ENCODE measurements at regions not wholly inside any gene's neighbourhood (a gene's known extent, or its start where the extent isn't known, plus 50 kb on each side); places are given as distances from the start of the nearest gene placed in this dataset.

DNA sequence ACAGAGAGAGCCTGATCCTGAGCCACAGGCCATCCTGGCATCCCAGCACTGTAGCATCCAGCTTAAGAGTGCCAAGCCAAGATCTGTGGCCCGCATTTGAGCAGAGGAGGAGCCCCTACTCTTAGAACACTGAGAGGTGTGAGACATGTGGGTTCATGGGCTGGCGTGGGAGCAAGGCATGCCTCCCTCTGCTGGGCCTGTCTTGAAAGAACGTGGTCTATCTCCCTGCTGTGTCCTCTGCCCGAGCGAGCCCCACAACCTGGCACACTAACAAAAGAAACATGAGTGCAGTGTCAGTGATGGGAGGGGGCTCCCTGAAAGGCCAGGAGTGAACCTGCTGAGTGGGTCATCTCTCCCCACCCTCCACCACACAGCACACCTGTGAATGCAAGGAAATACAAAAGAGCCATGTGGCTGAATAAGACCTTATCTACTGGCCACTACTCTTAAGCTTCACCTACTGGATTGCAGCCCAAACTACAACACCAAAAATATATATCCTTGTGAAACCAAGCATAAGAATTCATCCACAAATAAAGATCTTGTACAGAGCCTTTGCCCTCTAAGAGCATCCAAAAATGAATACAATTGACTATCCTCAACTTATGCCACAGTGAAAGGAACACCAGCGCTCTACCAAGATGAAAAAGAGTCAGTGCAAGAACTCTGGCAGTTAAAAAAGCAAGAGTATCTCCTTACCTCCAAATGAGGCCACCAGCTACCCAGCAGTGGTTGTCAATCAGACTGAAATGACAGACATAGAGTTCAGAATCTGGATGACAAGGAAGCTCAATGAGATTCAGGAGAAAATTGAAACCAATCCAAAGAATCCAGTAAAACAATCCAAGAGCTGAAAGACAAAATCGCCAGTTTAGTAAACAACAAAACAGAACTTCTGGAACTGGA is 259.4 kb upstream of the DAB1 start:
- Histone ChIP-seq H3K4me1 (ENCODE audit: control insufficient read depth in 1 of 2, insufficient read depth in 2 of 2, low read length in 2 of 2) (no peaks in the 10 kb centered on the region), H3K36me3 (ENCODE audit: control insufficient read depth in 1 of 2, insufficient read depth in 2 of 2, low read length in 2 of 2) (no peaks in the 10 kb centered on the region), H3K4me3 (replicated peaks in 1 of 2; ENCODE audit: low read depth in 1 of 2, low read length in 2 of 2) (no peak overlapping the region), H3K9ac (ENCODE audit: low read length) (no peak overlapping the region), H3K27me3 (ENCODE audit: insufficient read depth, low read length) (no peaks in the 10 kb centered on the region), H4K20me1 (ENCODE audit: insufficient read depth) (no peaks in the 10 kb centered on the region), H3K9me3 (ENCODE audit: control insufficient read depth in 1 of 2, insufficient read depth in 1 of 2, low read depth in 1 of 2, low read length in 2 of 2) (no peaks in the 10 kb centered on the region; a peak in 1 of 4 replicates), H3K79me2 (ENCODE audit: insufficient read depth, low read length) (no peaks in the 10 kb centered on the region), H3K4me2 (ENCODE audit: low read length) (no peak overlapping the region), H2AFZ (ENCODE audit: low read depth, low read length, poor library complexity, severe bottlenecking) (no peak overlapping the region), H3K27ac (ENCODE audit: low read depth, low read length) (no peak overlapping the region), H3K9me2 (ENCODE audit: insufficient read depth) (no peaks in the 10 kb centered on the region)
- ChIA-PET RAD21 (ENCODE audit: low non-redundant PET in 1 of 2, low total read pairs in 2 of 2, uncharacterized antibody in 2 of 2, unreplicated experiment in 2 of 2) (no interaction called here), CTCF (no interaction called here), POLR2A (no interaction called here)
- no TSS peak for BruUV-seq (replicated peaks)
- DNase-seq (ENCODE audit: low read depth, low spot score) = no peak
- TF ChIP-seq CBX3 (IDR thresholded peaks at IDR 0.05; ENCODE audit: low read depth) = no peak
- no peak for TF ChIP-seq YY1 (IDR thresholded peaks at IDR 0.05; ENCODE audit: extremely low read depth, insufficient replicate concordance, low read depth, low read length)
- no peak for TF ChIP-seq TCF7L2 (IDR thresholded peaks at IDR 0.05; ENCODE audit: borderline replicate concordance, extremely low read depth, insufficient read depth, insufficient read length)
- TF ChIP-seq JUND (IDR thresholded peaks at IDR 0.05) = no peak
- TF ChIP-seq, protein P1, sequence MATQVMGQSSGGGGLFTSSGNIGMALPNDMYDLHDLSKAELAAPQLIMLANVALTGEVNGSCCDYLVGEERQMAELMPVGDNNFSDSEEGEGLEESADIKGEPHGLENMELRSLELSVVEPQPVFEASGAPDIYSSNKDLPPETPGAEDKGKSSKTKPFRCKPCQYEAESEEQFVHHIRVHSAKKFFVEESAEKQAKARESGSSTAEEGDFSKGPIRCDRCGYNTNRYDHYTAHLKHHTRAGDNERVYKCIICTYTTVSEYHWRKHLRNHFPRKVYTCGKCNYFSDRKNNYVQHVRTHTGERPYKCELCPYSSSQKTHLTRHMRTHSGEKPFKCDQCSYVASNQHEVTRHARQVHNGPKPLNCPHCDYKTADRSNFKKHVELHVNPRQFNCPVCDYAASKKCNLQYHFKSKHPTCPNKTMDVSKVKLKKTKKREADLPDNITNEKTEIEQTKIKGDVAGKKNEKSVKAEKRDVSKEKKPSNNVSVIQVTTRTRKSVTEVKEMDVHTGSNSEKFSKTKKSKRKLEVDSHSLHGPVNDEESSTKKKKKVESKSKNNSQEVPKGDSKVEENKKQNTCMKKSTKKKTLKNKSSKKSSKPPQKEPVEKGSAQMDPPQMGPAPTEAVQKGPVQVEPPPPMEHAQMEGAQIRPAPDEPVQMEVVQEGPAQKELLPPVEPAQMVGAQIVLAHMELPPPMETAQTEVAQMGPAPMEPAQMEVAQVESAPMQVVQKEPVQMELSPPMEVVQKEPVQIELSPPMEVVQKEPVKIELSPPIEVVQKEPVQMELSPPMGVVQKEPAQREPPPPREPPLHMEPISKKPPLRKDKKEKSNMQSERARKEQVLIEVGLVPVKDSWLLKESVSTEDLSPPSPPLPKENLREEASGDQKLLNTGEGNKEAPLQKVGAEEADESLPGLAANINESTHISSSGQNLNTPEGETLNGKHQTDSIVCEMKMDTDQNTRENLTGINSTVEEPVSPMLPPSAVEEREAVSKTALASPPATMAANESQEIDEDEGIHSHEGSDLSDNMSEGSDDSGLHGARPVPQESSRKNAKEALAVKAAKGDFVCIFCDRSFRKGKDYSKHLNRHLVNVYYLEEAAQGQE (IDR thresholded peaks at IDR 0.05; ENCODE audit: low read depth) = no peak
- no peak for TF ChIP-seq EZH2 (IDR thresholded peaks at IDR 0.05)
- TF ChIP-seq, protein P2, sequence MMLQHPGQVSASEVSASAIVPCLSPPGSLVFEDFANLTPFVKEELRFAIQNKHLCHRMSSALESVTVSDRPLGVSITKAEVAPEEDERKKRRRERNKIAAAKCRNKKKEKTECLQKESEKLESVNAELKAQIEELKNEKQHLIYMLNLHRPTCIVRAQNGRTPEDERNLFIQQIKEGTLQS (IDR thresholded peaks at IDR 0.05) = no peak
- no peak for TF ChIP-seq POLR2AphosphoS5 (IDR thresholded peaks at IDR 0.05; ENCODE audit: low read depth, low read length)
- TF ChIP-seq SRF (IDR thresholded peaks at IDR 0.05; ENCODE audit: low read depth) = no peak
- ATAC-seq = no peak
- intact Hi-C loops (cut with micrococcal nuclease) = no loop called here
